Left ventricle myocardium inferior (tissue), 1 donor: ENCODE measurements at regions not wholly inside any gene's neighbourhood (a gene's known extent, or its start where the extent isn't known, plus 50 kb on each side); places are given as distances from the start of the nearest gene placed in this dataset.
"Not testable (repeated sequence)": the region's sequence is repeated elsewhere in the genome, so short reads cannot be mapped to it uniquely, and the experiment has no call there.

Experiments
- DNase-seq: peaks from one replicate; pipeline ENCODE4 v3.0.0-alpha.2; 2020
- H3K27ac ChIP-seq: fragments of 200-600 bp; replicated peaks from 2 replicates; pipeline ENCODE4 v1.8.0; 2021
- H3K27me3 ChIP-seq: fragments of 200-600 bp; 2 replicates; pipeline ENCODE4 v1.8.0; 2021; ENCODE audit warnings: low read depth
- H3K36me3 ChIP-seq: fragments of 200-600 bp; 2 replicates; pipeline ENCODE4 v1.8.0; 2021
- H3K4me1 ChIP-seq: fragments of 200-600 bp; 2 replicates; pipeline ENCODE4 v1.8.0; 2021
- H3K4me3 ChIP-seq: fragments of 200-600 bp; 2 replicates; pipeline ENCODE4 v1.8.0; 2021; ENCODE audit warnings: mild to moderate bottlenecking, moderate library complexity
- H3K9me3 ChIP-seq: fragments of 200-600 bp; replicated peaks from 2 replicates; pipeline ENCODE4 v1.8.0; 2021
- CTCF ChIP-seq: fragments of 200-600 bp; IDR thresholded peaks from 2 replicates; pipeline ENCODE4 v1.8.0; 2021; ENCODE audit warnings: antibody characterized with exemption, mild to moderate bottlenecking, borderline replicate concordance
- intact Hi-C: fragments of 100-400 bp; cut with micrococcal nuclease; formaldehyde crosslinking; loops from one replicate; pipeline ENCODE4 v1.11.0; 2022
- donor health status: DM: no; HTN: yes; CAD: no; lungs with severe emphysema.

- Histone ChIP-seq H3K36me3 (no peaks in the 10 kb centered on the region), H3K9me3 (peaks cover 8% of the 10 kb centered on the region), H3K27me3 (no peaks in the 10 kb centered on the region), H3K27ac (no peak overlapping the region), H3K4me1 (no peaks in the 10 kb centered on the region), H3K4me3 (no peak overlapping the region)
- intact Hi-C loops: no loop called here
- TF ChIP-seq CTCF: no peak
- DNase-seq: no peak
Observed at GRCh38 chr4:148903388-148903787, 461.2 kb upstream of the NR3C2 start.

GRCh38 chr4:148901075-148901705 lies 459.0 kb upstream of the NR3C2 start:
- H3K27ac ChIP-seq: no peak overlapping the region
- no peaks in the 10 kb centered on the region for H3K36me3 ChIP-seq
- DNase-seq: no peak
- peaks cover 22% of the 10 kb centered on the region for H3K9me3 ChIP-seq
- no peak overlapping the region for H3K4me3 ChIP-seq
- H3K27me3 ChIP-seq: no peaks in the 10 kb centered on the region
- intact Hi-C loops: no loop called here
- TF ChIP-seq CTCF: no peak
- no peaks in the 10 kb centered on the region for H3K4me1 ChIP-seq

GRCh38 chr4:148898139-148898538 lies 455.9 kb upstream of the NR3C2 start:
- H3K36me3 ChIP-seq, H3K27me3 ChIP-seq, DNase-seq, H3K27ac ChIP-seq, intact Hi-C loops, H3K4me3 ChIP-seq, H3K4me1 ChIP-seq: not testable (repeated sequence)
- peaks cover 22% of the 10 kb centered on the region for H3K9me3 ChIP-seq

- intact Hi-C loops: no loop called here
- H3K4me1 ChIP-seq: no peaks in the 10 kb centered on the region
- no peak for DNase-seq
- no peaks in the 10 kb centered on the region for H3K27me3 ChIP-seq
- peaks cover 11% of the 10 kb centered on the region for H3K9me3 ChIP-seq
- no peak for TF ChIP-seq CTCF
- H3K4me3 ChIP-seq: no peak overlapping the region
- H3K36me3 ChIP-seq: no peaks in the 10 kb centered on the region
- H3K27ac ChIP-seq: no peak overlapping the region
Observed at GRCh38 chr4:148893095-148893494, 450.9 kb upstream of the NR3C2 start.

- intact Hi-C loops: no loop called here
- H3K4me3 ChIP-seq: no peak overlapping the region
- no peak overlapping the region for H3K27ac ChIP-seq
- H3K9me3 ChIP-seq: no peaks in the 10 kb centered on the region
- no peak for TF ChIP-seq CTCF
- no peaks in the 10 kb centered on the region for H3K36me3 ChIP-seq
- no peaks in the 10 kb centered on the region for H3K27me3 ChIP-seq
- no peaks in the 10 kb centered on the region for H3K4me1 ChIP-seq
- no peak for DNase-seq
Observed at GRCh38 chr4:148883891-148884290, 441.7 kb upstream of the NR3C2 start.

- H3K36me3 ChIP-seq: no peaks in the 10 kb centered on the region
- no peaks in the 10 kb centered on the region for H3K9me3 ChIP-seq
- H3K4me1 ChIP-seq: no peaks in the 10 kb centered on the region
- H3K27me3 ChIP-seq: no peaks in the 10 kb centered on the region
- no peak overlapping the region for H3K27ac ChIP-seq
- TF ChIP-seq CTCF: no peak
- intact Hi-C loops: no loop called here
- no peak overlapping the region for H3K4me3 ChIP-seq
- no peak for DNase-seq
Observed at GRCh38 chr4:148883435-148883834, 441.2 kb upstream of the NR3C2 start.
